Stimulated activated CD4-positive, alpha-beta T cell treated with anti-CD3 and anti-CD28 coated beads, Interleukin-1b, Interleukin-23, amount 100 ng/mL, for 4 hours (primary cell): ENCODE measurements at regions not wholly inside any gene's neighbourhood (a gene's known extent, or its start where the extent isn't known, plus 50 kb on each side); places are given as distances from the start of the nearest gene placed in this dataset.
"Not testable (repeated sequence)": the region's sequence is repeated elsewhere in the genome, so short reads cannot be mapped to it uniquely, and the experiment has no call there.

Experiments used
- DNase-seq, 2 donors: peaks; one replicate each; pipeline ENCODE4 v3.0.0-alpha.2; 2020; ENCODE audit warnings: low read depth in 2 of 2

DNA sequence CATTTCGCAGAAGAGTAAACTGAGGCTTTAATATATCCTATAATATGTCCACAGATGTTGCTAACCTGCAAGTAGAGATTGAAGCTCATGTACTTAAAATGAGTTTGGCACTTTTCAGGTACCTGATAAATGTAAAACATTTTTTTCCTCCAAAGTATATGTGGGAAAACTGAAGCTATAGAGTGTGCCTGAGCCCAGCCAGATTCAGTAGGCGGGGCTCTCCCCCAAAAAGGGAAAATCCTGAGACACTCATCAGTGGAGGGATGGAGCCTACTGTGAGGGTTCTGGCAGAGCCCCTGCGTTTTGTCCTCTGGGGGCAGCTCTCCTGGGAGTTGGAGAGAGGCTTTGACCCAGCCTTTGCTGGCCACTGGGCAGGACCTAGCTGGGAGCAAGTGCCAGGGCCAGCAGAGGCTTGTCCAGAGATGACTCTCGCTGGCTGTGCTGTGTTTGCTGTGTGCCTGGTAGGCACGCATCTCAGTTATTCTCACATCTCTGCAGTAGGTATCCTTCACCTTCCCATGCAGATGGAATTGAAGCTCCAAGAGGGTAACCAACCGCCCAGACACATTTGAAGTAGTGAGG lies 81.1 kb upstream of the SPRY4 start:
- no peak for DNase-seq

DNA sequence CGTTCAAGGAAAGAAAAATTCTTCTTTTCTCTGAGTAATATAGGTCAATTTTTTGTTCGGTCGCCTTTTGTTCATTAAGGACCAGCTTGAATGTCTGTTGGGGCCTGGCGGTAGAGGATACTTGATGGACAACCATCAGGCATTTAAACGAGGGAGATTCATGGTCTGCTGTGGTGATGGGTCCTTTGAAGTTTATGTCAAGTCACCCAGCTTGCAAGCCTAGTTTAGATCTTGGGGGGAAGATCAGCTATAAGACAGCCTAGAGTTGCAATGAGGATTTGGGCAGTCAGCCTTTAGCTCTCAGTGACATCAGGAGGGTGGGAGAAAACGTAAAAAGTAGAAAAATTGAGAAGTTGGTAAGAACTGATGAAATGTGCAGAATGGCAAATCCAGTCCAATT lies 80.2 kb upstream of the SPRY4 start:
- DNase-seq, result no peak

DNA sequence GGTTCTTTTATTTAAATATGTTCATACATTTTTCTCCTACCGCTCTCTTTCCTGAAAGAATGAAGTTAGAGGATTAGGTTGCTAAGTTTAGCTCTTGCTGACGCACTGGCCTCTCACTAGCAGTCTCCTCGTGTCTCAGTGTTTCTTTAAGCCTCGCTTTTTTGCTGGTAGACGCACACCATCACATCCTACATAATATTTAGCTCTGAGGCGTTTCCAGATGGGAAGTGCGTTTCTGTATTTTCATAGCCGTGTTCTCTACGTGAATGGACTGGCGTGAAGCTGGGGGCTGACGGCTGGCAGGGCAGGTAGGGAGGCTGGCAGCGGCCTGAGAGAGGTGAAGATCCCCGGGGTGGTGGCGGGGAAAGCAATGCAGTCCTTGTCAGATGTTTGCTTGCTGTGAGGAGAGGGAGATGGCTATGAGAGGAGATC lies 79.2 kb upstream of the SPRY4 start:
- no peak for DNase-seq

DNA sequence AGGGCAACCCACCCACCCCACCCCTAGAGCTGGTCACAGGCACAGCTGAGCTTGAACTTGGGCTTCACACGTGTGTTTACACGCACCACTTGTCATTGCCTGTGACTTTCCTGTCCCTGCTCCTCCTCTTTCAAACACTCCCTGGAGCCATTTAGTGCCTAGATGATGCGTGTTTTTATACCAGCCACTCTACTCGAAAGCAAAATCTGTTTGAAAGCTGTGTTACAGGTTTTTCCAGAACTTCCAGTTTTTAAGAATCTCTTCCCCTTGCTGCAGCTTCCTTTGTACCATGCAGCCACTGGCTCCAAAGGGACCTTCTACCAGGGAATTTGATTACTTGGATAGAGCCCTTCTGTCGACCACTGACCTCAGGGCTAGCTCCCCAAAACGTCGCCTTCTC lies 78.8 kb upstream of the SPRY4 start:
- DNase-seq, result no peak

DNA sequence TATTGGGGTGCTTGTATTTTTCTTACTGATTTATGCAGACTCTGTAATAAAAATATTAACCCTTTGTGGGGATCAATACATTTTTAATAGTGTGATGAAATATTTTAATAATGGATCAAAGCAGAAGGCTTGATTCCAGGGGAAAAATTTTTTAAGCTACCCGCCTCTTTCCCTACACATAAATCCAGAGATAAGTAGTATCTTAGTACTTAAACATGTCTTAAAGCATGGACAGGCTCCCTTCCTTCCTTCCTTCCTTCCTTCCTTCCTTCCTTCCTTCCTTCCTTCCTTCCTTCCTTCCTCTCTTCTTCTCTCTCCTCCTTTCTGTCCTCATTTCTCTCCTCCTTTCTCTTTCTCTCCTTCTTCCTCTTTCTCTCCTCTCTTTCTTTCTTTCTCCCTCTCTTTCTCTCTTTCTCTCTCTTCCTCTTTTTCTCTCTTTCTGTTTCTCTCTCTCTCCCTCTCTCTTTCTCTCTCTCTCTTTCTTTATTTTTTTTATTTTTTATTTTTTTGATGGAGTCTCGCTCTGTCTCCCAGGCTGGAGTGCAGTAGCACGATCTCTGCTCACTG lies 78.0 kb upstream of the SPRY4 start:
- no peak for DNase-seq

DNA sequence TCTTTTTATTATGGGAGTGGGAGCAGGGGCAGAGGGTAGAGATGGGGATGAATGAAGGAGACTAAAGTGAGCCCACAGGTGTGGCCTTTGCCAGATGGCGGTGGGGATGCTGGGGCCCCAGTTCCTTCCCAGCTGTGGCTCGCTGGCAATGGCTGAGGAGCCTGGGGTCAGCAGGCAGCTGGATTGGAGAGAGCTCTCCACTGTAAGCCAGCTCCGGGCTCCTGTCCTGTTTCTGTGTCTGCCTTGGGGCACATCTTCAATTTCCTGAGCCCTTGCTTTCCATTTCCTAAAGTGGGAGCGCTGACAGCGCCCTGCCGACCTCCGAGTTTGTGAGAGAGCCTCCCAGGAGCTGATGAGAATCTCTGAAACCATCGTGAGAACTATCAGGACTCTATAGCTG lies 75.6 kb upstream of the SPRY4 start:
- no peak for DNase-seq

DNA sequence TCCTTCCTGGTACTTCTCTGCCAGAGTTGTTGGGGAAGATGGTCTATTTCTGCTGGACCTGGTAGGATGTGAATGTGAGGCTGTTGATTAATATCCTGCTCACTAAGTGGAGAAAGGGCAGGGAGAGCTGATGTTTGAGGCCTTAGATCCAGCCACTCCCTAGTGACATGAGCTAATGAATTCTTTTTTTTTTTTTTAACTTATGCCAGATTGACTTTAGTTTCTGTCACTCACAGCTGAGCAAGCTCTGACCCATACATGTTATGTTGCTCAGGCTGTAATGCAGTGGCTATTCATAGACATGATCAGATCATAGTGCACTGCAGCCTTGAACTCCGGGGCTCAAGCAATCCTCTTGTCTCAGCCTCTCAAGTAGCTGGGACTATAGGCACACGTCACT lies 75.1 kb upstream of the SPRY4 start:
- DNase-seq, result no peak

DNA sequence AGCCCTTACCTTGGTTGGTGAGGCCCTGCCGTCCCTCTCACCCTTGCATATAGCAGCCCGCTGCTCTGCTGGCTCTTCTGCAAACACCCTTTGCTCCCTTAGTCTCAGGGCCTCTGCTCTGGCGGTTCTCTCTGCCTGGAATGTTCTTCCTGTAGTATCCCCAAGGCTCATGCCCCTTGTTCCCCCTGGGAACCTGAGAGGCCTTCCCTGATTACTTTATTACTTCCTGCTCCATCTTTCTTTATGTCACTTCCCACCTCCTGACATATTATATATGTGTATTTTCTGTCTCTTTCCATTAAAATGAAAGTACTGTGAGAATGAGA lies 73.9 kb upstream of the SPRY4 start:
- no peak for DNase-seq

DNA sequence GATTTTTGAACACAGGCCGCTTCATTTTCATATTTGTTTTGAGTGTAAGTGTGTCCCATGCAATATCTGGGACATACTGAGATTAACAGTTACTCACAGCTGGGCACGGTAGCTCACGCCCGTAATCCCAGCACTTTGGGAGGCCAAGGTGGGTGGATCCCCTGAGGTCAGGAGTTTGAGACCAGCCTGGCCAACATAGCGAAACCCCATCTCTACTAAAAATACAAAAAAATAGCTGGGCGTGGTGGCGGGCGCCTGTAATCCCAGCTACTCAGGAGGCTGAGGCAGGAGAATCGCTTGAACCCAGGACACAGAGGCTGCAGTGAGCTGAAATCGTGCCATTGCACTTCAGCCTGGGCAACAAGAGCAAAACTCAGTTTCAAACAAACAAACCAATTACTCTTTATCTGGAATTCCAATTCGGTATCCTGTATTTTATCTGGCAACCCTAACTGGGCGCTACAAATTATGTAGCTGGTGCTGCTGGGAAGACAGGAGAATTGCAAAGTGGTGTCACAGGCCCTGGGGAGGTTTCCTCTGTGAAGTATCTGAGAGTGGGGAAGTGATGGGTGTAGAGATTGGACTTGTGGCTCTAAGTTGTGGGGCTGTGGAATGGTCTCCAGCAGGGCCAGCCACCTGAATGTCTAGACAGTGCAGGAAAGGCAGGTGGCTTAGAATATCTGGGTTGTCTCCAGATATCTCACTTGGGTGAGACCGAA lies 73.3 kb upstream of the SPRY4 start:
- not testable (repeated sequence) for DNase-seq

DNA sequence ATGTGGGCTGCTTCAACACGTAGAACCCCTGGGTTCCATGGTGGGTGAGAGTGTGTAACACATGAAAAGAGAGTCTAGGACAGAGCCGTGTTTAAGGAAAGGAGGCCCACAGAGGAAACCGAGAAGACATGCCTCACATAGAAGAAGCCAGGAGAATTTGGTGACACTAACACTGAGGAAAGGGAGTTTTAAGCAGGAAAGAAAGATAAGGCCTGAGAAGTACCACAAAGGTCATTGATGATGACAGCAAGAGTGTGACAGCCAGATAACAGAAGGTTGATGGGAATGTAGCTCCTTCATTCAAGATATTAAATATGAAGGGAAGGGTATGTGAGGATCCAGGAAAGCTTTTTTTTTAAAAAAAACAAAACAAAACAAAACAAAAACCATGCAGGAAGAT lies 72.4 kb upstream of the SPRY4 start:
- DNase-seq, result no peak

DNA sequence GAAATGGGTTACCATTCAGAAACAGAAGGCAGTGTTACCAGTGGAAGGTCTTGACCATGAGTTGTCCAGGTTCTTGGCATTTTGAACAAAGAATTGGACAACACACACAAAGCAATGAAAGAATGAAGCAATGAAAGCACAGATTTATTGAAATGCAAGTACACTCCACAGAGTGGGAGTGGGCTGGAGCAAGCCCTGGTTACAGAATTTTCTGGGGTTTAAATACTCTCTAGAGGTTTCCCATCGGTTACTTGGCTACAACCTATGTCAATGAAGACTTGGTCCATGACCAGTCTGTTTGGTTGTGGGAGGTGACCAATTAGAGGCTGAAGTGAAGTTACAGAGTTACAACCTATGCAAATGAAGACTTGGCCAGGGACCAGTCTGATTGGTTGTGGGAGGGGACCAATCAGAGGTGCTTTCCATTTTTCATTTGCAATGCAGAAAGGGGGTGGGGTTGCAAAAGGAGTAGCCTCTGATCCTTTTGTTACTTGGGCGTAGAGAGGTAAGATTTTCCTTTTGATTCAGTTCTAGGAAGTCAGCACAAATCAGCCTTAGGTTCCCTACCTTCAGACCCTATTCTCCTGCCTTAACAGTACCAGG lies 71.7 kb upstream of the SPRY4 start:
- DNase-seq, result no peak

DNA sequence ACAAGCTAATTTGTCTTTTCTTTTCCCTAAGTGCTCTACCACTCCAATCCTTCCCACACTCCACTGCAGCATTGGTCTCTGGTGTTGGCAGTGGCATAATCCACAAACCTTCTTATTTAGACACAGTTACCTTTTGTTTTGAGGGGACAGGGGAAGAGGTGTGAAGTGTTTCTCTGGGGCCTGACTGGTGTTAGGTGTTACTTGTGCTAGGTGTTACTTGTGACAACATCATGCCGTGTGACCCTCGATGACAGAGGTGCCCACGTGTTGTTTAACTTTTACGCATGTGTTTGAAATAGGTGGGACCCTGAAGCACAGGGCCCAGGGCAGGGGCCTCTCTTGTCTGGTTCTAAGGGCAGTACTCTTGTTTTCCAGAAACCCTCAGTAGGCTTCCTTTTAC lies 70.5 kb upstream of the SPRY4 start:
- DNase-seq, result no peak

DNA sequence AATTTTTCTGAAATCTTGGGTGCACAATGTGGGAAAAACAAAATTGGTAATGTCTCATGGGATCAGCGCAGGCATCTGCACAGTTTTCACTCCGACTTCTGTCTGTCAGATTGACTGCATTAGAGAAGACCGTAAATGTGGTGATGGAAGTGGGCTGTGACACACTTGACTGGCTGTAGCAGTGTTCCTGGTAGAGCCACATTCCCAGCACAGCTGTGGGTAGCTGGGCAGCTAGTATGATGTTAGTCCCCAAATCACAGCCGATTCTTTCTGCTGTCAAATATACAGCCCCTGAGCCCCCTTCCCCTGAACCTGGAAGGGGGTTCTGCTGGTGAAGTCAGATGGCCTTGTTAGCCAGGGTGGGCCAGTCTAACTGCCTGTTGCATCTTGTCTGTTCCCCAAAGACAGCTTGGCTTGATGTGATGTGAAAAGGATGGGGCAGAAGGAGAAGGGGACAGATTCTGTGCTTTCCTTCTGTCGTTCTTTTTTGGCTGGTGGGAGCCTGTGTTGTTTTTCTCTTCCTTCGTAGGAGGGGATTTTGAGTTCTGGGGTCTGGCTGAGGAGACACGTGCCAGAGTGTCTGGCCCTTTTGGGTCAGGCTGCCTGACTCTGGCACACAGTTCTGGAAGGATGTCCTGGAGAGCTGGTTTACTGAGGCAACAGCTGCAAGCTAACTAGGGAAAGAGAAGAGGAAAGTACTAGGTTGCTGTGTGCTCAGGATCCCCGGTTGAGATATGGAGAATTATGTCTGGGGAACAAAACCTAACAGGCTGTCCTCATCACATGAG lies 66.4 kb upstream of the SPRY4 start:
- no peak for DNase-seq

DNA sequence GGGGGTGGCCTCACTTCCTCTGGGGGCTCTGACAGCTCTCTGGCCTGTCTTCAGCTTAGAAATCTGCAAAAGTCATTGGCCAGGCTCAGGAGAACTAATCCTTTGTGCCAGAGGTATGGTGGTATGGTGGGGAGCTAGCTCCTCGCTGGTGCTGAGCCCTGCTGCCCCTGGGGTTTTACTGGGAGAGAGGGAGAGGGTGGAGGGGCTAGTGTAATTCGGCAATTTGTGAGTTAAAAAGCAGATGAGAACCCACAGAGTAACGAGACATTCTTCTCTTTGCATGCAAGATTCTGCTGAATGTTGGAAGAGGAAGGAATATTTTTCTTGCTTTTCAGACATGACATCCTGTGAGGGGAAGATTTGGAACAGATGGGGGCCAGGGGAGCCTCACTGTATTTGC lies 65.5 kb upstream of the SPRY4 start:
- no peak for DNase-seq

DNA sequence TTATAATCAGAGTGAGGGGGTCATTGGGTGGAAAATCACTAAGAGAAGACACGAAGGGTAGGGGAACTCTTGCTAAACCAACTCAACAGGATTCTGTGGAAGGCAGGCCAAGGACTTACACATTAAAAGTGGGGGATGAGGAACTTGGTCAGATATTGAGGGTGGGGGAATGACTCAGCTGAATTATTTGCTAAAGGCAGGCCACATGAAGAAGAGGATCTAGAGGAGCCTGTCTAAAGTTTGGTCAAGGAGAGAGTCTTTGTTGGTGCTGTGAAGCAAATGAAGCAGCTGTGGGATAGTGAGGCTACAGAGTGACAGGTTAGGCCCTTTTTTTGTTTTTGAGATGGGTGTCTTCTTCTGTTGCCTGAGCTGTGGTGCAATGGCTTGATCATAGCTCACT lies 63.9 kb upstream of the SPRY4 start:
- DNase-seq, result no peak

DNA sequence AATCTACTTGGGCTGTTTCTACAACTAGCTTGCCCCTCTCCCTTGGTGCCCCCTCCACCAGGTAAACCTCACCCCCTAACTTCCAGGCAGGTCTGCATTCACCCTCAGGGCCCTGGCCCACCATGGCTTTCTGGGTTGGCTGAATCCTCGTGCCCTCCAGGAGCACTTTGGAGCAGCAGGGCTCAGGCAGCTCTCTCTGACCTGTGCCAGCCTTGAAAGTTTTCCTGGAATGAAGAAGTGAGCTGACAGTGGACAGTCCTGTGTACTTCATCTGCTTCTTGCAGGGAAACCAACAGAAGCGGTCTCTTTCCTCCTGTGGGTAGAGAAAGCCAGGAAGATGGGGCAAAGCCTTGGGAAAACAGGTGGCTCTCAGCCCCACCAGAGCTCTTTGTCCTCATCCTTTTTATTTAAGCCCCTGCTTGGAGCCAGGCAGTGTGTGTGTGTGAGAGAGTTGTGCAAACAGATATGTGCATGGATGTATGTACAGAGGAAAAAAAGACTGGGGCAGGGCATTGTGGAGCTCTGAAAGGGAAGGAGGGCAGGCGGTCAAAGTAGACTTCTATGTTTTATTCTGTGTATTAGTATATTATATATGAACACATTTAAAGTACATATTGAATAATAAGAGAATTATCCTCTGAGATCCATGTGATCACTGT lies 62.3 kb upstream of the SPRY4 start:
- DNase-seq, result no peak

DNA sequence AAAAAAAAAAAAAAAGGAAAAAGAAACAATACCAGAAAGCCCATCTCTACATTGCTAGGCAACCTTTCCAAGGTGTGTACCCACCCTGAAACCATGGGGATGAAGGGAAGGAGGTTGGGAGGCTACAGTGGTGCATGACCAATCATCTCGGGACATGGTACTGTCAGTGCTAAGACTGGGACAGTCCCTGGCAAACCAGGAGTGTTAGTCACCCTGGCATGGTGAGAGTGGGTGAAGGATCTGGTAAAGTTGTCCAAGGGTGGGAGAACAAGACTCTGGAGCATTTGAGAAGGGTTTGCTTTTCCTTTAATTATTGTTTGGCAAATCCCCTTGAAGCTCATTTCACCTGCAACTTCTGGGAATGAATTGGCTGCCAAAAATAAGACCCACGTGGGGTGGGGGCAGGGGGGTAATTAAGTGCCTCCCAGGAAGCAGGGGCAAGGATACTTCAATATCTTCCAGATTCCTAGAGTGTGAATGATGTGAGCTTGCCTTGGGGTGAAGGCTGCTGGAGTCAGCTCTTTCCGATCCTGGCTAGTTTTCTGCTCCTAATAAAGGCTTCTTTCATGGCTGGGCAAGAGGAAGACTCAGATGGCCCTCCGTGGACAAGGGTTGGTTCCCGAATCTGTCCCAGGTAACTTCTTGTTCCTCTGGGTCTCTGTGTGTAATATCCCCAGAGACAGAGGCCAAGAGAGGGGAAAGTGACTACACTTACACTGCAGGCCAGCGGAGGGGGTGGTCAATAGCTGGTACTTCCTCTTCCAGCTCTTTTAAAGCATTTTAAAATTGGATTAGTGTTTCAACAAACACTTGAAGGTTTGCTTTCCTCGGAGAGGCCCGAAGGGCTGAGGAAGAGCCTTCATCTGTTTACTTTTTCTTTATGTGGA lies 61.6 kb upstream of the SPRY4 start:
- no peak for DNase-seq

DNA sequence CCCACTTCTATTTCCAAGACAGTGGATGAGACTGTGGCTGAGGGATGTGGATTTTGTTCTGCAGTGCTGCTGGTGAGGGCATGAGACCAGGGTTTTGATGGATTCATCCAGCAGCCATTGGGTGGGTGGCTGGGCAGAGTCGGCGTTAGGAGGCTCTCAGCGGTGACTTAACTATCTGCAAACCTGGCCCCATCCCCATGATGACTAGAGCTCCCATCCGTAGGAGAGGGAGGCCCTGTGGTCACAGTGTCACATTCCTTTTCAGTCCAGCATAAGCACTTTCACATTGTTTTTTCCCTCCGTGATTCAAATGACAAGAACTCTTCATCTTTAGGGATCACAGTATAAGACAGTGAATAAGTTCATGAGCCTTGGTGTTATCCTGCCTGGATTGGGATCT lies 60.4 kb upstream of the SPRY4 start:
- DNase-seq, result no peak

DNA sequence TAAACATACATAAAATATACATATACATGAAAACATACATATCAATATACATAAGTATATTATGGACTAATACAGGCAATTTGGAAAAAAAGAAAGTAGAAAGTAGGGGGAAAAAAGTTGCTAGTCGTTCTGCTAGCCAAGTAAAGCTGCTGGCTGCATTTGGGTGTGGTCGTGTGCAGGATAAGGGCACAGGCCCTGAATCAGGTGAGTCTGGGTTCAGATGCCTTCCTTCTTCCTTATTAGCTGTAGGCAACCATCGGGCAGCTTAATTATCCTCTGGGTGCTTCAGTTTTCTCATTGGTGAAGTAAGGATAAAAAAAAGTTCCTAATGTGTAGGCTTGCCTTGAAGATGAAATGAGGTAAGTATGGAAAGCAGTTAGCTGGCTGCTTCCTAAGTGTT lies 59.2 kb upstream of the SPRY4 start:
- DNase-seq, result no peak

DNA sequence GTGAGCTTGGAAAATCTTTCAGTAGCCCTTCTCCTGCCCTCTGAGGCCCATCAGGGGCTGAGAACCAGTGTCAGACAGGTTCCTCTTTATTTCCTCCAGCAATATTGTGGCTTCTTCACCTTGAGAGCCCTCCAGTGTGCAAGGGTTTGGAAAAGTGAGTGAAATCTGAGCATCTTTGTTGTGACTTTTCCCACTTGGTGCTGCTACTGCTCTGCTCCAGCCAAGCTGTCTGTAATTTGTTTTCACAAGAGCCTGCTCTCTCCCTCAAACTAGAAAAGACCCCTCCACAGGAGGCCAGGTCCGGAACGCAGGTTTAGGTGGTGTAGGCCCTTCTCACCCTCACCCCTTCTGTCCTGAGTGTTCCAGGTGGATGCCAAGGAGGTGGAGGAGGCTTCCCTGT lies 57.4 kb upstream of the SPRY4 start:
- no peak for DNase-seq
